Adrenal gland (tissue), 9 donors: ENCODE measurements at regions not wholly inside any gene's neighbourhood (a gene's known extent, or its start where the extent isn't known, plus 50 kb on each side); places are given as distances from the start of the nearest gene placed in this dataset.

Source experiments
- DNase-seq, 7 donors: peaks; one replicate each; pipeline ENCODE4 v3.0.0-alpha.2; 2019 to 2020
- H3K27ac ChIP-seq, 5 donors: fragments of 200-600 bp; sonication (generic) in 4 of 5; 1 replicate in 3 of 5; 2 replicates in 2 of 5; pipeline versions ENCODE4 v1.5.1 to v1.8.0; 2016 to 2020; ENCODE audit warnings: mild to moderate bottlenecking in 1 of 5
- H3K27me3 ChIP-seq: fragments of 200-600 bp; 2 replicates; pipeline ENCODE4 v1.8.0; 2021
- H3K36me3 ChIP-seq, 2 donors: fragments of 200-600 bp; replicated peaks in 1 of 2; 1 replicate in 1 of 2; 2 replicates in 1 of 2; pipeline versions ENCODE4 v1.5.1 to v1.8.0; 2018 to 2022
- H3K4me1 ChIP-seq, 2 donors: fragments of 200-600 bp; replicated peaks in 1 of 2; 1 replicate in 1 of 2; 2 replicates in 1 of 2; pipeline versions ENCODE4 v1.5.1 to v1.8.0; 2018 to 2021
- H3K4me3 ChIP-seq, 4 donors: fragments of 200-600 bp; sonication (generic) in 3 of 4; one replicate each; pipeline ENCODE4 v1.5.1; 2016 to 2018
- H3K9me3 ChIP-seq, 3 donors: fragments of 200-600 bp; sonication (generic) in 1 of 3; replicated peaks in 1 of 3; 1 replicate in 2 of 3; 2 replicates in 1 of 3; pipeline versions ENCODE4 v1.5.1 to v1.8.0; 2016 to 2021
- CTCF ChIP-seq, 6 experiments: fragments of 450-650 bp in 4 of 6; fragments of 200-600 bp in 2 of 6; sonication (generic) in 1 of 6; IDR thresholded peaks; 1 replicate in 5 of 6; 2 replicates in 1 of 6; pipeline versions ENCODE4 v1.5.1 to v1.8.0; 2016 to 2021; ENCODE audit warnings: antibody characterized with exemption in 6 of 6, mild to moderate bottlenecking in 2 of 6, moderate library complexity in 1 of 6
- POLR2A ChIP-seq, 2 donors: fragments of 450-650 bp; IDR thresholded peaks; one replicate each; pipeline ENCODE4 v1.6.1; 2017; ENCODE audit warnings: antibody characterized with exemption in 2 of 2, mild to moderate bottlenecking in 2 of 2, moderate library complexity in 1 of 2
- WGBS, 4 donors: extraction: QIAGEN DNeasy Blood & Tissue Kit in 2 of 4; methylation state at CpG; one replicate each; pipeline versions ENCODE4 v1.1.5 to v1.1.7; 2013 to 2017; 5-methylcytosine and 5-hydroxymethylcytosine counted together
- intact Hi-C, 2 donors: fragments of 100-400 bp; cut with DNase I; formaldehyde crosslinking; loops; one replicate each; pipeline versions ENCODE4 v1.14.1 to v1.15.0; 2022 to 2023
- donor health status: healthy with polysubstance abuse.
- donor health status: Bipolar disorder and iron deficiency.
- donor health status: DM: yes; HTN: yes; CAD: no.
- donor health status: DM: no; HTN: no; CAD: no.
- donor health status: DM: no; HTN: no; CAD: no.

GRCh38 chr13:108113407-108113806, 101.9 kb downstream of the LIG4 start:
- 47 to 66% (median 53%) methylated on average over 4 of the region's 4 CpGs for WGBS, 4 donors
- H3K36me3 ChIP-seq: no peaks in the 10 kb centered on the region
- intact Hi-C loops: no loop called here

GRCh38 chr13:108104736-108105135, 110.6 kb downstream of the LIG4 start:
- TF ChIP-seq CTCF (IDR thresholded peaks at IDR 0.05) (no peak), POLR2A (IDR thresholded peaks at IDR 0.05) (no peak)
- Histone ChIP-seq H3K27ac (no peak overlapping the region), H3K36me3 (no peaks in the 10 kb centered on the region), H3K27me3 (no peaks in the 10 kb centered on the region), H3K4me1 (no peaks in the 10 kb centered on the region), H3K4me3 (no peak overlapping the region), H3K9me3 (no peaks in the 10 kb centered on the region)
- DNase-seq: no peak
- 16 to 31% (median 21%) methylated on average over 2 of the region's 2 CpGs for WGBS, 4 donors
- intact Hi-C loops: no loop called here

More at GRCh38 chr13:108113407-108113806, 101.9 kb downstream of the LIG4 start:
- no peak for DNase-seq
- Histone ChIP-seq H3K27ac (no peak overlapping the region), H3K27me3 (no peaks in the 10 kb centered on the region), H3K9me3 (no peaks in the 10 kb centered on the region), H3K4me3 (no peak overlapping the region), H3K4me1 (no peaks in the 10 kb centered on the region)
- TF ChIP-seq POLR2A (IDR thresholded peaks at IDR 0.05) (no peak), CTCF (IDR thresholded peaks at IDR 0.05) (no peak)

GRCh38 chr13:108102771-108103170, 112.6 kb downstream of the LIG4 start:
- no peak overlapping the region for H3K4me3 ChIP-seq
- no peaks in the 10 kb centered on the region for H3K27me3 ChIP-seq
- no peak for DNase-seq
- no peaks in the 10 kb centered on the region for H3K4me1 ChIP-seq
- 46 to 56% (median 52%) methylated on average over 6 of the region's 6 CpGs for WGBS, 4 donors
- intact Hi-C loops: no loop called here
- no peak overlapping the region for H3K27ac ChIP-seq
- TF ChIP-seq POLR2A (IDR thresholded peaks at IDR 0.05) (no peak), CTCF (IDR thresholded peaks at IDR 0.05) (no peak)
- no peaks in the 10 kb centered on the region for H3K9me3 ChIP-seq
- no peaks in the 10 kb centered on the region for H3K36me3 ChIP-seq

- Histone ChIP-seq H3K4me1 (no peaks in the 10 kb centered on the region), H3K27me3 (no peaks in the 10 kb centered on the region), H3K27ac (no peak overlapping the region), H3K4me3 (no peak overlapping the region), H3K36me3 (no peaks in the 10 kb centered on the region), H3K9me3 (no peaks in the 10 kb centered on the region)
- TF ChIP-seq POLR2A (IDR thresholded peaks at IDR 0.05) (no peak), CTCF (IDR thresholded peaks at IDR 0.05) (no peak)
- no peak for DNase-seq
- intact Hi-C loops: no loop called here
- WGBS, 4 donors: 48 to 63% (median 52%) methylated on average over 5 of the region's 5 CpGs
Observed at GRCh38 chr13:108096301-108096915, 118.9 kb downstream of the LIG4 start.
